SK-N-SH treated with all-trans-retinoic acid at 6 μM for 48 hours (cell line): ENCODE measurements at regions not wholly inside any gene's neighbourhood (a gene's known extent, or its start where the extent isn't known, plus 50 kb on each side); places are given as distances from the start of the nearest gene placed in this dataset.

ENCODE experiments used
- ATAC-seq: fragments of 200-7000 bp; cut with Tn5 transposase; 3 replicates; pipeline ENCODE4 v1.9.1; 2020; ENCODE audit warnings: mild to moderate bottlenecking, moderate library complexity
- ARNTL ChIP-seq: fragments of 450-650 bp; formaldehyde crosslinking; IDR thresholded peaks from 2 replicates; pipeline ENCODE4 v1.5.0; 2020; ENCODE audit warnings: low read depth, mild to moderate bottlenecking, moderate library complexity, borderline replicate concordance
- BACH2 ChIP-seq: fragments of 250-450 bp; sonication (Bioruptor Pico); IDR thresholded peaks from 2 replicates; pipeline ENCODE4 v1.9.0; 2021; ENCODE audit warnings: mild to moderate bottlenecking, borderline replicate concordance
- CSDC2 ChIP-seq: fragments of 250-450 bp; sonication (Bioruptor Pico); IDR thresholded peaks from 2 replicates; pipeline ENCODE4 v1.5.0; 2020; ENCODE audit warnings: mild to moderate bottlenecking, moderate library complexity
- ESRRG ChIP-seq: fragments of 250-450 bp; sonication (Bioruptor Pico); IDR thresholded peaks from 2 replicates; pipeline ENCODE4 v1.6.1; 2021; ENCODE audit warnings: mild to moderate bottlenecking
- GLIS3 ChIP-seq: fragments of 250-450 bp; sonication (Bioruptor Pico); IDR thresholded peaks from 2 replicates; pipeline ENCODE4 v1.5.0; 2020; ENCODE audit warnings: mild to moderate bottlenecking, moderate library complexity
- ISL1 ChIP-seq: fragments of 250-450 bp; sonication (Bioruptor Pico); IDR thresholded peaks from 2 replicates; pipeline ENCODE4 v2.1.2; 2022; ENCODE audit warnings: mild to moderate bottlenecking, moderate library complexity
- OSR1 ChIP-seq: fragments of 250-450 bp; sonication (Bioruptor Pico); IDR thresholded peaks from 2 replicates; pipeline ENCODE4 v1.8.0; 2022; ENCODE audit warnings: moderate library complexity, mild to moderate bottlenecking, inconsistent platforms
- PPARA ChIP-seq: fragments of 250-450 bp; sonication (Bioruptor Pico); IDR thresholded peaks from 2 replicates; pipeline ENCODE4 v1.5.0; 2020; ENCODE audit warnings: mild to moderate bottlenecking, borderline replicate concordance
- SNAI2 ChIP-seq: fragments of 250-450 bp; sonication (Bioruptor Pico); IDR thresholded peaks from 2 replicates; pipeline ENCODE4 v1.5.0; 2020; ENCODE audit warnings: mild to moderate bottlenecking, moderate library complexity
- TCF4 ChIP-seq: fragments of 250-450 bp; sonication (Bioruptor Pico); IDR thresholded peaks from 2 replicates; pipeline ENCODE4 v1.8.0; 2021; ENCODE audit warnings: mild to moderate bottlenecking, moderate library complexity, borderline replicate concordance
- TOX ChIP-seq: fragments of 250-450 bp; sonication (Bioruptor Pico); IDR thresholded peaks from 2 replicates; pipeline ENCODE4 v1.8.0; 2021; ENCODE audit warnings: mild to moderate bottlenecking, moderate library complexity, borderline replicate concordance
- ZC3H10 ChIP-seq: fragments of 250-450 bp; sonication (Bioruptor Pico); IDR thresholded peaks from 2 replicates; pipeline ENCODE4 v1.5.1; 2021; ENCODE audit warnings: mild to moderate bottlenecking, moderate library complexity
- ZFP3 ChIP-seq: fragments of 250-450 bp; sonication (Bioruptor Pico); IDR thresholded peaks from 2 replicates; pipeline ENCODE4 v1.5.0; 2020; ENCODE audit warnings: mild to moderate bottlenecking, moderate library complexity
- ZFP30 ChIP-seq: fragments of 450-650 bp; formaldehyde crosslinking; IDR thresholded peaks from 2 replicates; pipeline ENCODE4 v1.5.0; 2022; ENCODE audit warnings: mild to moderate bottlenecking, moderate library complexity
- ZNF565 ChIP-seq: fragments of 450-650 bp; formaldehyde crosslinking; conservative IDR thresholded peaks from 2 replicates; pipeline ENCODE4 v1.5.0; 2020; ENCODE audit warnings: low read depth, mild to moderate bottlenecking, moderate library complexity
- ZNF70 ChIP-seq: fragments of 450-650 bp; formaldehyde crosslinking; IDR thresholded peaks from 2 replicates; pipeline ENCODE4 v1.5.0; 2020; ENCODE audit warnings: mild to moderate bottlenecking, moderate library complexity
- ZNF8 ChIP-seq: fragments of 450-650 bp; formaldehyde crosslinking; IDR thresholded peaks from 2 replicates; pipeline ENCODE4 v1.5.0; 2020; ENCODE audit warnings: mild to moderate bottlenecking, moderate library complexity
- TF ChIP-seq, protein P1 (sequence below): fragments of 250-450 bp; sonication (Bioruptor Pico); IDR thresholded peaks from 2 replicates; pipeline ENCODE4 v1.5.1; 2021; ENCODE audit warnings: mild to moderate bottlenecking, moderate library complexity
- TF ChIP-seq, protein P2 (sequence below): fragments of 250-450 bp; sonication (Bioruptor Pico); IDR thresholded peaks from 2 replicates; pipeline ENCODE4 v1.8.0; 2020; ENCODE audit warnings: mild to moderate bottlenecking, moderate library complexity, borderline replicate concordance
- TF ChIP-seq, protein P3 (sequence below): fragments of 250-450 bp; sonication (Bioruptor Pico); IDR thresholded peaks from 2 replicates; pipeline ENCODE4 v1.5.0; 2020; ENCODE audit warnings: mild to moderate bottlenecking, moderate library complexity
- TF ChIP-seq, protein P4 (sequence below): fragments of 250-450 bp; sonication (Bioruptor Pico); IDR thresholded peaks from 2 replicates; pipeline ENCODE4 v1.8.0; 2021; ENCODE audit warnings: low read depth, mild to moderate bottlenecking, moderate library complexity, borderline replicate concordance
- TF ChIP-seq, protein P5 (sequence below): fragments of 250-450 bp; sonication (Bioruptor Pico); IDR thresholded peaks from 2 replicates; pipeline ENCODE4 v1.5.1; 2020; ENCODE audit warnings: low read depth, mild to moderate bottlenecking, moderate library complexity

DNA sequence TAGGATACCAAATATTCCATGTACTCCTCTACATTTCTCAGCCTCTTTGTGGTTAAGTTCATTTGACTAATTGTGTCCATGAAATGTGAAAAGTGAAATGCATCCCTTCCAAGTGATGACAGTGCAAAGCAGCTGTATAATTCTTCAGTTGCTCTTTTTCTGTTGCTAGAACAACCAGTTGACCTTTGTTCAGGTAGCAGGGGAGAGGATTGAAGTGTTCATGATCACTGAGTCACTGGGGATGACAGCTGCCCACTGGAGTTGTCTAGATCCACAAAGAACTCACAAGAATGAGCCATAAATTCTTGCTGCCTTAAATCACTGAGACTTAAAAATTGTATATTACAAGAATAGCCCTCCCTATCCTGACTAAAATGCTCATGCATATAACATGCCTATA is 254.6 kb downstream of the EPHA7 start:
- TF ChIP-seq ISL1: no peak
- TF ChIP-seq, protein P1, sequence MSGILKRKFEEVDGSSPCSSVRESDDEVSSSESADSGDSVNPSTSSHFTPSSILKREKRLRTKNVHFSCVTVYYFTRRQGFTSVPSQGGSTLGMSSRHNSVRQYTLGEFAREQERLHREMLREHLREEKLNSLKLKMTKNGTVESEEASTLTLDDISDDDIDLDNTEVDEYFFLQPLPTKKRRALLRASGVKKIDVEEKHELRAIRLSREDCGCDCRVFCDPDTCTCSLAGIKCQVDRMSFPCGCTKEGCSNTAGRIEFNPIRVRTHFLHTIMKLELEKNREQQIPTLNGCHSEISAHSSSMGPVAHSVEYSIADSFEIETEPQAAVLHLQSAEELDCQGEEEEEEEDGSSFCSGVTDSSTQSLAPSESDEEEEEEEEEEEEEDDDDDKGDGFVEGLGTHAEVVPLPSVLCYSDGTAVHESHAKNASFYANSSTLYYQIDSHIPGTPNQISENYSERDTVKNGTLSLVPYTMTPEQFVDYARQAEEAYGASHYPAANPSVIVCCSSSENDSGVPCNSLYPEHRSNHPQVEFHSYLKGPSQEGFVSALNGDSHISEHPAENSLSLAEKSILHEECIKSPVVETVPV (CRISPR knock-in tag): no peak
- TF ChIP-seq OSR1 (CRISPR knock-in tag): no peak
- no peak for TF ChIP-seq ZFP30
- no peak for TF ChIP-seq ARNTL (CRISPR knock-in tag)
- no peak for TF ChIP-seq CSDC2 (CRISPR knock-in tag)
- TF ChIP-seq ESRRG (CRISPR knock-in tag): no peak
- no peak for TF ChIP-seq PPARA (CRISPR knock-in tag)
- TF ChIP-seq TCF4: no peak
- TF ChIP-seq ZC3H10 (CRISPR knock-in tag): no peak
- no peak for TF ChIP-seq BACH2 (CRISPR knock-in tag)
- TF ChIP-seq, all 23 proteins: peak for 0
- no peak for ATAC-seq

DNA sequence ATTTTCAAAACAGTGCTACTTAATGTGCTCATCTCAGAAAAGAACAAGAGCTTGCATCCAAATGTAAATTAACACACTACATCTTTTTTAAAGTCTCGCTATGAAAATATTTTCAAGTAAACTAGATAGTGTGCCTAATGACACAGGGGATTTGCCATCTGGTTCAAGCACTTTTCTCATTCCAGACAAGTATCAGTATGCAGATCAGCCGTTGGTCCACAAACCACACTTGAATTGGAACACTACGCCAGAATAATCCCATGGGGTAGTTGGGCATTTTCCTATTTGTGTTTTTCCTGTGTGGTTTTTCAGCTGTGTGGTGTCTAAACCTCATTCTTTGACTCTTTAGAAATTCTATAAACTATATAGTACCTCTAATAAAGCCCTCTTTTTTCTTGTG is 256.2 kb downstream of the EPHA7 start:
- no peak for ATAC-seq
- TF ChIP-seq PPARA (CRISPR knock-in tag) (no peak), ESRRG (CRISPR knock-in tag) (no peak), ZFP3 (CRISPR knock-in tag) (no peak), ZNF8 (no peak)
- TF ChIP-seq, protein P2, sequence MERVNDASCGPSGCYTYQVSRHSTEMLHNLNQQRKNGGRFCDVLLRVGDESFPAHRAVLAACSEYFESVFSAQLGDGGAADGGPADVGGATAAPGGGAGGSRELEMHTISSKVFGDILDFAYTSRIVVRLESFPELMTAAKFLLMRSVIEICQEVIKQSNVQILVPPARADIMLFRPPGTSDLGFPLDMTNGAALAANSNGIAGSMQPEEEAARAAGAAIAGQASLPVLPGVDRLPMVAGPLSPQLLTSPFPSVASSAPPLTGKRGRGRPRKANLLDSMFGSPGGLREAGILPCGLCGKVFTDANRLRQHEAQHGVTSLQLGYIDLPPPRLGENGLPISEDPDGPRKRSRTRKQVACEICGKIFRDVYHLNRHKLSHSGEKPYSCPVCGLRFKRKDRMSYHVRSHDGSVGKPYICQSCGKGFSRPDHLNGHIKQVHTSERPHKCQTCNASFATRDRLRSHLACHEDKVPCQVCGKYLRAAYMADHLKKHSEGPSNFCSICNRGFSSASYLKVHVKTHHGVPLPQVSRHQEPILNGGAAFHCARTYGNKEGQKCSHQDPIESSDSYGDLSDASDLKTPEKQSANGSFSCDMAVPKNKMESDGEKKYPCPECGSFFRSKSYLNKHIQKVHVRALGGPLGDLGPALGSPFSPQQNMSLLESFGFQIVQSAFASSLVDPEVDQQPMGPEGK (CRISPR knock-in tag): no peak
- TF ChIP-seq, protein P3, sequence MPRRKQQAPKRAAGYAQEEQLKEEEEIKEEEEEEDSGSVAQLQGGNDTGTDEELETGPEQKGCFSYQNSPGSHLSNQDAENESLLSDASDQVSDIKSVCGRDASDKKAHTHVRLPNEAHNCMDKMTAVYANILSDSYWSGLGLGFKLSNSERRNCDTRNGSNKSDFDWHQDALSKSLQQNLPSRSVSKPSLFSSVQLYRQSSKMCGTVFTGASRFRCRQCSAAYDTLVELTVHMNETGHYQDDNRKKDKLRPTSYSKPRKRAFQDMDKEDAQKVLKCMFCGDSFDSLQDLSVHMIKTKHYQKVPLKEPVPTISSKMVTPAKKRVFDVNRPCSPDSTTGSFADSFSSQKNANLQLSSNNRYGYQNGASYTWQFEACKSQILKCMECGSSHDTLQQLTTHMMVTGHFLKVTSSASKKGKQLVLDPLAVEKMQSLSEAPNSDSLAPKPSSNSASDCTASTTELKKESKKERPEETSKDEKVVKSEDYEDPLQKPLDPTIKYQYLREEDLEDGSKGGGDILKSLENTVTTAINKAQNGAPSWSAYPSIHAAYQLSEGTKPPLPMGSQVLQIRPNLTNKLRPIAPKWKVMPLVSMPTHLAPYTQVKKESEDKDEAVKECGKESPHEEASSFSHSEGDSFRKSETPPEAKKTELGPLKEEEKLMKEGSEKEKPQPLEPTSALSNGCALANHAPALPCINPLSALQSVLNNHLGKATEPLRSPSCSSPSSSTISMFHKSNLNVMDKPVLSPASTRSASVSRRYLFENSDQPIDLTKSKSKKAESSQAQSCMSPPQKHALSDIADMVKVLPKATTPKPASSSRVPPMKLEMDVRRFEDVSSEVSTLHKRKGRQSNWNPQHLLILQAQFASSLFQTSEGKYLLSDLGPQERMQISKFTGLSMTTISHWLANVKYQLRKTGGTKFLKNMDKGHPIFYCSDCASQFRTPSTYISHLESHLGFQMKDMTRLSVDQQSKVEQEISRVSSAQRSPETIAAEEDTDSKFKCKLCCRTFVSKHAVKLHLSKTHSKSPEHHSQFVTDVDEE (CRISPR knock-in tag): no peak
- TF ChIP-seq, protein P4, sequence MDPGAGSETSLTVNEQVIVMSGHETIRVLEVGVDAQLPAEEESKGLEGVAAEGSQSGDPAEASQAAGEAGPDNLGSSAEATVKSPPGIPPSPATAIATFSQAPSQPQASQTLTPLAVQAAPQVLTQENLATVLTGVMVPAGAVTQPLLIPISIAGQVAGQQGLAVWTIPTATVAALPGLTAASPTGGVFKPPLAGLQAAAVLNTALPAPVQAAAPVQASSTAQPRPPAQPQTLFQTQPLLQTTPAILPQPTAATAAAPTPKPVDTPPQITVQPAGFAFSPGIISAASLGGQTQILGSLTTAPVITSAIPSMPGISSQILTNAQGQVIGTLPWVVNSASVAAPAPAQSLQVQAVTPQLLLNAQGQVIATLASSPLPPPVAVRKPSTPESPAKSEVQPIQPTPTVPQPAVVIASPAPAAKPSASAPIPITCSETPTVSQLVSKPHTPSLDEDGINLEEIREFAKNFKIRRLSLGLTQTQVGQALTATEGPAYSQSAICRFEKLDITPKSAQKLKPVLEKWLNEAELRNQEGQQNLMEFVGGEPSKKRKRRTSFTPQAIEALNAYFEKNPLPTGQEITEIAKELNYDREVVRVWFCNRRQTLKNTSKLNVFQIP: no peak

DNA sequence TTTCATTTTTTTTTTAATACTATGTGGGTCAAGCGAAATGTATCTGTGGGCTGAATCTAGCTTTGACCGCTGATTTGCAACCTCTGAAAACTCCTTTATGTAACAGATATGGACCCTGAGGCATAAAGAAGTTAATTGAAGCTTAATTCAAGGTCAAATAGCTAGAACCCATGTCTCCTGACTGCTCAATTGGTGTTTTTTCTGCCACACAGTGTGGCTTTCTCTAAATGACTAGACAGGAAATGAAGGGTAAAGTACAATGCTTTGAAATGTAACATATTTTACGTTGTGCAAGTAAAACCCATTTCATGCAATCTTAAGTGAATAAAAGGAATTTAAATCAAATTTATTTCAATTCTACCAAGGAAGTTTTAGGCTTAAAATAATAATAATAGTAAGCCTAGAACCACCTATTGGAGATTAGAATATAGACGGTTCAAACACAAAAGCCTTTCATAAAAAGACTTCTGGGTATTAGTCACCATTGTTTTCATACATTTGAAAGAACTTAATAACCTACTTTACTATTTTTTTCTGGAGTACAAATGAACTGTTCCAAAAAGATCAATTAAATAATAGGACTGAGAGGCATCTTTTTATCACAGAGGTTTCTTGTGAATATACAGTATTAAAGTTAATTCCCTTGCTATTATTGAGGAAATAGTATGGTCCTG is 279.8 kb downstream of the EPHA7 start:
- TF ChIP-seq, protein P4: no peak
- no peak for TF ChIP-seq ISL1
- TF ChIP-seq ZNF70 (CRISPR knock-in tag): no peak
- TF ChIP-seq ZNF565 (CRISPR knock-in tag): no peak
- TF ChIP-seq TOX (CRISPR knock-in tag): no peak
- TF ChIP-seq SNAI2 (CRISPR knock-in tag): no peak
- TF ChIP-seq PPARA (CRISPR knock-in tag): no peak
- TF ChIP-seq GLIS3: no peak
- TF ChIP-seq ARNTL (CRISPR knock-in tag): no peak
- TF ChIP-seq, protein P5, sequence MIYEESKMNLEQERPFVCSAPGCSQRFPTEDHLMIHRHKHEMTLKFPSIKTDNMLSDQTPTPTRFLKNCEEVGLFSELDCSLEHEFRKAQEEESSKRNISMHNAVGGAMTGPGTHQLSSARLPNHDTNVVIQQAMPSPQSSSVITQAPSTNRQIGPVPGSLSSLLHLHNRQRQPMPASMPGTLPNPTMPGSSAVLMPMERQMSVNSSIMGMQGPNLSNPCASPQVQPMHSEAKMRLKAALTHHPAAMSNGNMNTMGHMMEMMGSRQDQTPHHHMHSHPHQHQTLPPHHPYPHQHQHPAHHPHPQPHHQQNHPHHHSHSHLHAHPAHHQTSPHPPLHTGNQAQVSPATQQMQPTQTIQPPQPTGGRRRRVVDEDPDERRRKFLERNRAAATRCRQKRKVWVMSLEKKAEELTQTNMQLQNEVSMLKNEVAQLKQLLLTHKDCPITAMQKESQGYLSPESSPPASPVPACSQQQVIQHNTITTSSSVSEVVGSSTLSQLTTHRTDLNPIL: no peak
- TF ChIP-seq, all 23 proteins: peak for 0
- no peak for ATAC-seq
